Suprapubic skin (tissue), 3 donors: ENCODE measurements at regions not wholly inside any gene's neighbourhood (a gene's known extent, or its start where the extent isn't known, plus 50 kb on each side); places are given as distances from the start of the nearest gene placed in this dataset.

Source experiments
- CTCF ChIP-seq, 2 donors: fragments of 200-600 bp in 1 of 2; fragments of 450-650 bp in 1 of 2; sonication (generic) in 1 of 2; IDR thresholded peaks; one replicate each; pipeline ENCODE4 v1.5.1; 2016 to 2019; ENCODE audit warnings: antibody characterized with exemption in 2 of 2, mild to moderate bottlenecking in 1 of 2, moderate library complexity in 1 of 2
- POLR2A ChIP-seq, 2 donors: fragments of 450-650 bp; IDR thresholded peaks; one replicate each; pipeline ENCODE4 v1.6.1; 2017; ENCODE audit warnings: antibody characterized with exemption in 2 of 2, mild to moderate bottlenecking in 2 of 2, moderate library complexity in 2 of 2

- TF ChIP-seq CTCF (IDR thresholded peaks at IDR 0.05), result no peak
- no peak for TF ChIP-seq POLR2A (IDR thresholded peaks at IDR 0.05)
These were observed 275.1 kb downstream of the BRINP1 start for GRCh38 chr9:119094086-119094485.
